Posterior vena cava (tissue), 2 donors: ENCODE measurements at regions not wholly inside any gene's neighbourhood (a gene's known extent, or its start where the extent isn't known, plus 50 kb on each side); places are given as distances from the start of the nearest gene placed in this dataset.

Source experiments
- DNase-seq: peaks from one replicate; pipeline ENCODE4 v3.0.0-alpha.2; 2020; ENCODE audit warnings: low spot score
- intact Hi-C, 2 donors: fragments of 100-400 bp; cut with DNase I; formaldehyde crosslinking; loops; one replicate each; pipeline versions ENCODE4 v1.14.1 to v1.14.2; 2022 to 2023
- donor health status: DM: yes; HTN: yes; CAD: no.
- donor health status: DM: yes; HTN: yes; CAD: no.

DNA sequence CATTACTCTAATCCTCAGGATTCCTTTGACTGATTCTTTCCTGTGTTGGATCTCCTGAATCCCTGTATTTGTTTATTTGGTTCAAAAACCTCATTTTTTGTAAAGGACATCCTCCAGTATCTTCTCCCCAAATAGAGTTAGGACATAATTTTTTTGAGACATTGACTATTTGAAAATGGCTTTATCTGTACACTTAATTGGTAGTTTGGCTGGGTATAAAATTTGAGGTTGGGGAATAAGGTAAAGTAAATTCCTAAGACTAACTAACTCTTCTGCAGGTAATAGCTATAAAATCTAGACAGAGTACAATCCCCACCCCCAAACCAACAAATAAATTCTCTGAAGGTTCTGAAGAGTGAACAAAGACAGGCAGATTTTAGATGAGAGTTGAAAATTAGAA is 114.4 kb downstream of the CTTN start:
- intact Hi-C loops = no loop called here
- DNase-seq = no peak

DNA sequence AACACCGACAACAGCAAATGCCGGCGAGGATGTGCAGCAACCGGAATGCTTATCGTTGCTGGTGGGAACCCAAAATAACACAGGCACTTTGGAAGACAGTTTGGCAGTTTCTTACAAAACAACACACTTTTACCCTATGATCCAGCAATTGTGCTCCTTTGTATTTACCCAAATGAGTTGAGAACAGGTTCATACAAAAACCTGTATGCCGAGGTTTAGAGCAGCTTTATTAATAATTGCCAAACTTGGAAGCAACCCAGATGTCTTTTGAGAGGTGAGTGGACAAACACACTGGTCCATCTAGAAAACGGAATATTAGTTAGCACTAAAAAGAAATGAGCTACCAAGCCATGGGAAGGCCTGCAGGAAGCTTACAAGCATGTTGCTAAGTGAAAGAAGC is 118.9 kb downstream of the CTTN start:
- intact Hi-C loops = no loop called here
- peak; percentile 43 for DNase-seq

DNA sequence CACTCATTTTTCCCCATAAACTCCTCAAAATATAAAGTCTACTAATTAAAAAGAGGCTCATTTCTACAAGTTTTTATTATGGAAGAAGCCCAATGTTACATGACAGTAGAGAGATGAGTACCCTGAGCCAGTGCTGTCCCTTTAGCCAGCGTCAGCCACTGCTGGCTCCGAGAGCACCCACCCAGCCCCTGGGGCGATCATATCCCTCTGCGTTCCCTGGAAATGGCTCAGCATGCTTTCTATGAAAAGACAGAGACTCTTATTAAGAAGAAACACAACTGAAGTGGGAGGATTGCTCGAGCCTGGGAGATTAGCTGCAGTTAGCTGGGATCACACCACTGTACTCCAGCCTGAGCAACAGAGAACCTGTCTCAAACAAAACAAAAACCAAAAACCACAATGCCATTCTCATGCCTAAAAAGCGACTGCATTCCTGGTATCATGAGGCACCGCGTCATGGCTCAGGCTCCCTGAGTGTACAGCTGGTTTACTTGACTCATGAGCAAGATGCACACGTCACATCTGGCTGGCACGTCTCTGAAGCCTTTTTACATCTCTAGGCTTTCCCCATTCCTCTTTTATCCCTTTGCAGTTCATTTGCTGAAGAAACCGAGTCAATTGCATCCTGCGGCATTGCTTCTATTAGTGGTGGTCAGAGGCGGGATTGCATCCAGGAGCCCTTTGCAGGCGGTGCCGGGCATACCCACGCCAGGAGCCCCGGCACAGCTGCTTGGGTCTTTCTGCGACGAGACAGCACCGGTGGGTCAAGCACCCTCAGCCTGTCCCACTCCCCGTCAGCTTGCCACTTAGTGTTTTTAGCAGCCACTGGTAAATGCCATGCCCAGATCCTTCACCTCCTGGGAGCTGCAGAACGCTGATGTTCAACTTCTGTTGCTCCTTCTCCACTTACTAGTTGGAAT is 119.9 kb downstream of the CTTN start:
- peak; percentile 46 for DNase-seq
- intact Hi-C loops = no loop called here

DNA sequence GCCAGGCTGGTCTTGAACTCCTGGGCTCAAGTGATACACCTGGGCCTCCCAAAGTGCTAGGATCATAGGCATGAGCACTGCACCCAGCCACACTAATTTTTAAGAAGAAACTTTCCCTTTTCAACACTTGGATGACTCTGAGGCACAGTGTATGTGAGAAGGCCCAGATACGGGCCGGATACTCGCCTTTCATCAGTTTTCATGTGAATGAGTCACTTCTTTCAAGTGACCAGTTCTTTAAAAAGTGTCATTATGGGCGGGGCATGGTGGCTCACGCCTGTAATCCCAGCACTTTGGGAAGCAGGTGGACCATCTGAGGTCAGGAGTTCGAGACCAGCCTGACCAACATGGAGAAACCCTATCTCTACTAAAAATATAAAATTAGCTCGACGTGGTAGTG is 120.8 kb downstream of the CTTN start:
- intact Hi-C loops = no loop called here
- DNase-seq = peak; percentile 16

DNA sequence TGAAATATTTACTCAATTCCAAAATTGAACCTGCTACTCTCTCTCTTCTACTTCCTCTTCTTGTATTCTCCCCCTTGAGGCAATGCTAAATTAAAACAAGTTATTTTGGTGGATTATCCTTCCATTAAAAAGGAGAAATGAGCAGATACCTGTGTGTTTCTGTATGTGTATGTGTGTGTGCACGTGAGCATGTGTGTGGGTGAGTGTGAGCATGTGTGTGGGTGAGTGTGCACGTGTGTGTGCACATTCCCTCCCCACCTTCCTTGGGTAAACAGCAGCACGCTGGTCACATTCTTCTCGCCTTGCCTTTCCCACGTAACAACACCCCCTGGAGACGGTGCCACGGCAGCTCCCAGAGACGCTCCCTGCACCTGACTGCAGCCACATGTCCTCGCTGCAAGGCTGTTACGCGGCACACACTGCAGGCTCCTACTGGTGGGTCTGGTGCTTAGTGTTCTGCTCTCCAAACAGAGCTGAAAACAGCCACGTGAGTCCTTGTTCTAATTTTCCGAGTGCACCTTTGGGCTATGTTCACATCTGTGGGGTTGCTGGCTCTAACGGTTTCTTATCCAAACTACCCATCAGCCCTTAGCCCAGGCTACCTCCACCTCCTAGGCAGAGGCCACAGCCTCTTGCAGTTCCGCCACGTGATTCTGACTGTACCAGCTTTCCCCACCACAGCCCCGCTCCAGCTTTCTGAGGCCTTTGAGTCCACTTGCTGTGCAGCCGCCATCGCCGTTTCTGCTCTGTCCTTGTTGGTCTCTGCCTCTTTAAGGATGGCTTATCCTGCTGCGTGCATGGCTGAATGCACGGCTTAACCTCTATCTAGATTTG is 123.4 kb downstream of the CTTN start:
- DNase-seq = peak; percentile 75
- intact Hi-C loops = no loop called here

DNA sequence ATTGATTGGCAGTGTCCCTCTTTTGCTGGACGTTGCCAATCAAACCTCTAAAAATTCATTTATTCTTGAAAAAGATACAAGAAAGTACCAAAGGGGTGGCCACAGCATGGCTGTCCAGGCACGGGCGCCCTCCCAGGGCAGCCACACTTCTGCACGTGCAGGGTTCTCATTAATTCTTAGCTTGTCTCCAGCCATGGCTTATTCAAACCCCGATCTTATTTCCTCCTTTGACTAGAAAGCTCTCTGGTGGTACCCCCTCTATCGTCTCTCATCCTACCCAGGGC is 123.9 kb downstream of the CTTN start:
- no peak for DNase-seq
- intact Hi-C loops = no loop called here

DNA sequence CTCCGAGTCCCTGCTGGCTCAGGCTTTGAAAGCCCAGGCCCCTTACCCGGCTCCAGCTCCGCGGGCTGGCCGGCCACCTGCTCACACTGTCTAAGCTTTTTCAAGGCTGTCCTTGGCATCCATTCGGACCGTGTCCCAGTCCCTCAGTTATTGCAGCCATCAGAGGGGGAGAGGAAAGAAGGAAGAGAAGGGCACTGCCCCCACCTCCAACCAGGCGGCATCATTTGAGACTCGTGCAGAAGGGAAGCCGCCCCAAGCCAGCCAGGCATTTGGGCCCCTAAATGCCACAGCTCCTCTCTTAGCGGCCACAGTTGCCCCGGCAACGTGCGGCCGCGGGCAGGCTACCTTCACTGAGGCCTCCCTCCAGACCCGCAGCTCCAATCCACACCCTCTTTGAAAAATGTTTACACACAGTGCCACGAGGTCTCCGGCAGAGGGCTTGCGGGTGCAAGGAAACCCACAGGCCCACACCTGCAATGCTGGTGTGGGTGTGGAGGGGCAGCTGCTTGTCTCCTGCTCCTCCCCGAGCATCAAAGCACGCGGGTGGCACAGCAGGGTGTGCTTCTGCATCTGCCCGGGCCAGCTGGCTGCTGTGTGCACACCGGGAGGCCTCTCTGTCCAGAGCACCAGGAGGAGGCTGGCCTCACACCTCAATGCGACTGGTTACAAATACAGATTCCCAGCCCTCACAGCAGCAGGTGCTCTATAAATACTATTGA is 124.4 kb downstream of the CTTN start:
- intact Hi-C loops = no loop called here
- peak; percentile 71 for DNase-seq

DNA sequence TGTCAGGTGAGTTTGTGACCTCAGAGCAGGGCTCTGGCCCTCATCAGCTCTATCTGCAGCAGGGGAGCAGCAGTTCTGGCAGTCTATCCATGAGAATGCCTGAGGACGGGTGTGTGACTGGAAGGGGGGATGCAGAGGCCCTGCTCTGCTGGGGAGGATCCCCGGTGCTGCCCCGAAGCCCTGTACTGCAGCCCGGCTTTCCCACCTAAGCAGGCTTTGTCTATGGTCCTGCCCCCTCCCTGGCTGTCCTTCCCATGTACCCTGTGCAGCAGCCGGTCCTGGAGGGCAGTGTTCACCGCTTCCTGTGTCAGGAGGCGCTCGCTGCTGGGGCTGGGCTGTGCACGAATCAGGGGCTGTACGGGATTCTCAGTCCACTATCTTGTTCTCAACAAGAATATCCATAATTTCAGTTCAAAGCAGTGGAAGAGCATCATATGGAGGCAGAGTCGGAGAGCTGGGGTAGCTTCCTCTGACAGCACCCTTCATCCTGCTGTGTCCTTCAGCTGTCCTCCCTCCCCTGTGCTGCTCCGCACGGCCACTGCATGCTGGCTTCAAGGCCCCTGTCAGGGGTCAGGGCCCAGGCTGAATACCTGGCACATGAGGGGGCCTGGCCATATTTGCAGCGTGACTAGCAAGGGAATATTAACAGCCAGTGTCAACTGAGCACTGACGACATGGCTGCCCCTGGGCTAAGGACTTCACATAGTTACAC is 125.2 kb downstream of the CTTN start:
- DNase-seq = peak; percentile 62
- intact Hi-C loops = no loop called here

DNA sequence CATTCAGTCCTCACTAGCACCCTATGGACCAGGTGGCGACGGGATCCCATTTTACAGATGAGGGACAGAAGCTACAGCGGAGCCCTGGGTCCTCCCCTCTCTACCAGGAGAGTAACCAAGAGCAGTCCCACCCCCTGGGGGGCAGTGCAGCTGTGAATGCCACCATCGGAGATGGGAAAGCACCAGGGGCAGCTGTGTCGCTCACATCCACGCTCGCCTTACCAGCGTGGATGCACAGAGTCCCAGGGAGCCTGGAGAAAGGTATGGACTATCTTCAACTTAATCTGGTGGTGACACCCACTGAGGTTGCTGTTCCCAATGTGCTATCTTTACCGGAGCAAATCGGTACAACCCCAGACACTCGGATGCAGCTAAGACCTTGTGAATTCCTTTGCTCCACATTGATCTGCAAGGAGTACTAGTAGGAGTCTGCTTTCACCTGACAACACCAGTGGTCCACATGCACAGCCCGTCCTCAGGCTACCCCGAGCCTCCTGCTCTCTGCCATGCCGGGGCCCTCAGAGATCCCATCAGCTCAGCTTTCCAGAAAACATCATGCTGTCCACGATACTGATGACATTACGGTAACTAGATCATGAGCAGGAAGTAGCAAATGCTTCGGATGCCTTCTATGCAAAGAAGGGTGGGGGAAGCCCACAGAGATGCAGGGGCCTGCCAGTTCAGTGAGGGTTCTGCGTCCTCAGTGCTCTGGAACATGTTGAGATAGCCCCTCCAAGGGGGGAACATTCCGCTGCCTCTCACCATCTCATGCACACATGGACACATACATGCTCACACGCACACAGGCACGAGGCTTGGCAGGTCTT is 126.0 kb downstream of the CTTN start:
- peak; percentile 67 for DNase-seq
- intact Hi-C loops = no loop called here

DNA sequence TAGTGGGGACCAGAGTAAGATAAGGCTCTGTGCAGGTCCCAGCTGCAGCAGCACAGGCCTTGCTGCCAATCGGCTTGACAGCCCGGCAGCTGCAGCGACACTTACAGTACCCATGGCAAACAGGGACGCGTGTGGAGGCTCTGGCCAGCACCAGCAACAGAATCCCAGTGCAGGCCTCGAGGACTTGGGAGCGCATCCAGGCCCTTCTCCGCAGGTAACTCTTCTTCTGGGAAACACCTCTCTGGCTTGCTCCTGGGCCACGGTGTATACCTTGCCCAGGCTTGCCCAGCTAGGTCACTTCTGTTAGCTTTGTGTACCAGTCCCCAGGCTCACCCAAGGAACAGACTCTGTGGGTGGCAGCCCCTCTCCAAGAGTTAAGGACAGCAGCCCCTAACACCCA is 126.7 kb downstream of the CTTN start:
- DNase-seq = no peak
- intact Hi-C loops = no loop called here

DNA sequence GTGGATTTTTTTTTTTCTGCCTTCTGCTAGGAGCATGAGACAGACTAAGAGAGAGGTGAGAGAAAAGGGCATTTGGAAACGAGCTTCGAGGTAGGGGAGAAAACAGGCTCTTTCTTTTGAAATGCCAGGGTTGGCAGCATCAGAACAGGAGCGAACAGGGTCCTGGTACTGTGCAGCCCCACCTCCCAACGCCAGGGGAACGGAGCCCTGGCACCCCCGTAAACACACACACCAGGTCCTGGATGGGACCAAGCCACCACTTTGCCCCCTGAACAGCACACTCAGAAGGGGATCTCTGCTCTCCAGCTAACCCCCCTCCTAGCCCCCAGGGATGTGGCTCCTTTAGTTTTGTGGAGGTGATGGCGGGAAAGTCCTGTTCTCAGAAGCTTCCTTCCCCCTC is 127.1 kb downstream of the CTTN start:
- intact Hi-C loops = no loop called here
- DNase-seq = peak; percentile 43

DNA sequence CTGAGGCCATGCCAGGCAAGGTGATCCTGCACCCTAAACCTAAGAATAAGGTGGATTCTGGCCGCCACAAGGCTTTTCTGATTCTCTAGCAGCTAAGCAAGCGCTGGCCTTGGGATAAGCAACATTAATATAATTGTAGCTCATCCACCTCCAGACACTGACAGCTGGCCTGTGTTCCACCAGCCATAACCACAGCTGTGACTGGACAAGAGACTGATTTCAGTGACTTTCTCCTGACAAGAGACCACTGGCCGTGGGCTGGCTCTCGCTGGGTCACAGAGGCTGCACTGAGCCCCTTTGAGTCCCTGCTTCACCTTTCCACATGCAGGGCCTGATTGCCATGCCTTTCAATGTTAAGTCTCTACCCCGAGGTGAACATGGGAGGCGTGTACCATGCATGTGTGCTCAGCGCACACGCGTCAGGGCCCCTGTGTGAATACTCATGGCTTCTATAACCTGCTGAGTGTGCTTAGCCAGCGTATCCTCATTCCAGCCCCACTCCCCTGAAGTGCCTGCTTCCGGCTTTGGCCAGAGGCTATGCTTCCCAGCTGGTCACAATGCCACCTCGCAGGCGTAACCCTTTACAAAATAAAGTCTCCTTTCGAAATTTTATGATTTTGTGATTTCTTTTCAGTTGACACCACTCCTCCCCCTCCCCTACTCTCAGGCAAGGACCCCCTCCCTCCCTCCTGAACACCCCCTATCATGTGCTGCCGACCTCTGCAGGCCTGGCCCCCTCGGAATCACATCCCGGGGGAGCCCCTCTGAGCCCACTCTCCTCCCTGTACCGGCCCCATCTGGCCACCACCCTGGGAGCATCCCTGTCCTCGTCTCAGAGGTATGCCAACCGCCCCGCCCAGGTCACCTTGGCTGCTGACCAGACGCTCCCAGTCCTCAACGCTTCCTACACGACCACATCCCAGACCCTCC is 128.1 kb downstream of the CTTN start:
- DNase-seq = peak; percentile 60
- intact Hi-C loops = no loop called here

DNA sequence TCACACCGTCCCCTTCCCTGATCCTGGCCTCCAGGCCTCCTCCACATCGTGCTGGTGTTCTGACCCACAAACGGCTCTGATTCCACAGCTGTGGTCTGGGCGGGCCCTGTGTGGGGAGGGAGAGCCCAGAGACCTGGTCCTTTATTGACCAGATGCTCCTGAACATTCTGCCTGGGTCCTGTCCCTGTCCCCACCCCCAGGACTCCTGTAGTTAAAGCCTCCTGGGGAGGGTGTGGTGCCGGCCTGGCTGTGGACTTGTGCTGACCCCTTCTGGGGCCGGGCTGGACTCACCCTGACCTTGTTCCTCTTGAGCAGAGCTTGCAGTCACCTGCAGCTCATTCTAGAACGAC is 128.7 kb downstream of the CTTN start:
- peak; percentile 61 for DNase-seq
- intact Hi-C loops = no loop called here

DNA sequence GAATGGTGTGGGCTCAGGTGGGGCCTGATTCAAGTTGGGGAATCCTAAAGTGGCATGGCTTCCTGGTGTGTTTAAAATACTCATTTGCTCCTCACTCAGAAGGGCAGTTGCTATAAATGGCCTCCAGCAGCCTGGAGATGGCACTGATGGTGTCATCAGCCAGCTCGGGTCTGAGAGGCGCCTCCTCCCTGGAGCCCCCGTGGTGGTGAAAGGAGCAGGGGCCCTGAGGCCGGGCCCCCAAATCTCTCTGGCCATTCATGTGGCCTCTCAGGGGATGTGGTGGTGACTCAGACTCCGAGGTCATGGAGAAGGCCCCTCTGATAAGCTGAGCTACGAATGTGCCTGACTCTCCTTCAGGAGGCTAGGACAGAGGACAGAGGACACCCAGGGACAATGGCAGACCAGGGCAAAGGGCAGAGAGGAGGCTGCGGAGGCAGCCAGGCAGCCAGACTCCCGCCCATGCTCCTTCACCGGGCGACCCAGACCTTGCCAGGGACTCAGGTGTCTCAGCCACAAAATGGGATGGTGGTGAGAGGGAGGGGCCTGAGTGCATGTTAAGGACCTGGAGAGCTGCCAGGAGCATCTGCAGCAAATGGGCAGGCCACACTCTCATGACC is 129.2 kb downstream of the CTTN start:
- DNase-seq = peak; percentile 45
- intact Hi-C loops = no loop called here

DNA sequence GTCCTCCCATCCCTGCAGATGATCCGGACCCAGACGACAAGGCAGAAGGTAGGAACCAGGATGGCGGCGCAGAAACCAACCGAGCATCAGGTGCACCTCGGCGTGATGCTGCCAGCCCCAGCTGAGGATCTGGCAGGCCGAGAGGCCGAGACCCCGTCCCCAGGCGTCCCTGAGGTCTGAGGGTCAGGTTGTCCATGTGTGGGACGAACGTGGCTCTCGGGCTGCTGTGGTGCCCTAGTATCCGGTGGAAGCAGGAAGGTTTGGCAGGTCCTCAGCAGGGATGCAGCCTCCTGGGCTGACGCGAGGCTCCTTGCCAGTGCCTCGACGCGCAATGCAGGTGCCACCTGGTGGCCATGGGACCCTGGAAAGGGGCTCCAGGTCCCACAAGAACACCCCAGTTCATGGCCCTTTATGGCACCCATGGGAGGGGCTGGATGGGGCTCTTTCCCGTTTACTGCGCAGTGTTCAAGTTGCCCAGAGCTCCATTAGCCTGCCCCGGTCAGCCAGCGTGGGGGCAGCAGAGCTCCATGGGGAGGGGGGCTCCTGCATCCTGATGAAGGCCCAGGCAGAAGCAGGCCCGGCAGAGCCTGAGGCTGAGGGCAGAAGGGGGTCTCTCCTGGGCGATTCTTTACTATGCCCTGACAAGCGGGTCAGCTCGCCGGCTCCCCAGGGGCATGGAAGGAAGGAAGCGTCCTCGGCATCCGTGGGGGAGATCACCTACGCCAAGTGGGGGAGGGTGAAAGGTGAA is 129.9 kb downstream of the CTTN start:
- DNase-seq = peak; percentile 60
- intact Hi-C loops = no loop called here

DNA sequence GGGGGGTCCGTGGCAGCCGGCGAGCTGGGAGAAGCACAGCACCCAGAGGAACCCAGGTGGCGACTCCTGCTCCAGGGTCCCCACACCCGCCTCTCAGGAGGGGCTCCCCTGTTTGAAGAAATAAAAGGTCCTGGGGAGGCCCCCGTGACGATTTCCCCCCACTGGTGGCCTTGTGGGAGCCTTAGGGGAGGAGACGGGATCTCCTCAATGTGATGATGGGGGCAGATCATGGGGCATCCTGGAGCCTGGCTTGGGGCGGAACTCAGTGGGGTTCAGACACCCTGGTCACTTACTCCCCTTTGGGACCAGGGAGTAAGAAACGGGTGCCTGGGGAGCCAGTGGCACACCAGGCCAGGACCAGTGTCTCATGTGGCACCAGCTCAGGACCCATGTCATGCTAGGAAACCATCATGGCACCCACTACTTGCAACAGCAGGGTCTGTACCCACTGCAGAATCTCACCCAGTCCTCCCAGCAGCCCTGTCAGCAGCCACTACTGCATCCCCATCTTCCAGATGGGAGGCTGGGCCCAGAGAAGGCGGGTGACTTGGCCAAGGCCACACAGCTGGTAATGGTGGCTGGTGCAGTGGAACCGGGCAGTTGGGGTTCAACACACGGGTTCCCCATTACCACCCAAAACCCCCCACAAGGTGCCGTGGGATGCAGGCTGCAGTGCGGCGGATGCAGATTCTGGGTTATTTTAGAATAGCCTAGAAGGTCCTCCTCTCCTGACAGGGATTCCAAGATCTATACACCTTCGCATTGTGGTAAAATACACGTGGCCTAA is 130.7 kb downstream of the CTTN start:
- peak; percentile 68 for DNase-seq
- intact Hi-C loops = no loop called here
